Duodenal mucosa (tissue), 2 donors: ENCODE measurements at regions not wholly inside any gene's neighbourhood (a gene's known extent, or its start where the extent isn't known, plus 50 kb on each side); places are given as distances from the start of the nearest gene placed in this dataset.

ENCODE experiments used
- H3K27ac ChIP-seq: one replicate; pipeline ENCODE4 v1.7.0; 2013; ENCODE audit warnings: low read depth, low read length
- H3K27me3 ChIP-seq, 2 donors: one replicate each; pipeline ENCODE4 v1.7.0; 2013; ENCODE audit warnings: low read length in 2 of 2, control low read depth in 1 of 2; ENCODE audit not compliant: insufficient read depth in 2 of 2, control insufficient read depth in 1 of 2
- H3K36me3 ChIP-seq, 2 donors: one replicate each; pipeline ENCODE4 v1.7.0; 2013; ENCODE audit warnings: low read length in 2 of 2, control low read depth in 1 of 2; ENCODE audit not compliant: insufficient read depth in 2 of 2, control insufficient read depth in 1 of 2
- H3K4me1 ChIP-seq, 2 donors: one replicate each; pipeline ENCODE4 v1.7.0; 2013; ENCODE audit warnings: low read length in 2 of 2, control low read depth in 1 of 2; ENCODE audit not compliant: insufficient read depth in 2 of 2, control insufficient read depth in 1 of 2
- H3K4me3 ChIP-seq, 2 donors: one replicate each; pipeline ENCODE4 v1.7.0; 2013; ENCODE audit warnings: low read length in 2 of 2, low read depth in 1 of 2
- H3K9ac ChIP-seq, 2 donors: one replicate each; pipeline ENCODE4 v1.7.0; 2013; ENCODE audit warnings: low read length in 2 of 2, low read depth in 1 of 2
- H3K9me3 ChIP-seq, 2 donors: one replicate each; pipeline ENCODE4 v1.7.0; 2013; ENCODE audit warnings: low read length in 2 of 2, control low read depth in 1 of 2; ENCODE audit not compliant: control insufficient read depth in 1 of 2

DNA sequence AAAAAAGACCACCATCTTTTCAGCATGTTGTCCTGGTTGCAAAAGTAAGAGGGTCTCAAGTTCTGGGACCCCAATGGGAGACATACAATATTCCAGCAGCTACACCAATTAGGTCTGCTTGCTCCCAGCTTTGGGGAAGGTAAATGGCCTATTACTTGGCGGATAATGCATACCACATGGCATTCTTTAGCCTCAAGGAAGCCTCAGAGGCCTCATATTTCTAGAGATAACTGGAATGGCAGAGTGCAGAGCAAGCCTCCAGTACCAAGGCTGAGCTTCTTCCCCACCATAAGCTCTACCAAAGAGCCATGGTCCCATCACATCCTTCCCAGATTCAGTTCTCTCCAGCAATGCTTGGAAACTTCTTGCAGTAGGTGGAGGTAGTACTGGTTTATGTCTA lies 493.8 kb downstream of the SHQ1 start:
- H3K4me3 ChIP-seq = no peak overlapping the region
- no peaks in the 10 kb centered on the region for H3K4me1 ChIP-seq
- no peak overlapping the region for H3K27ac ChIP-seq
- H3K27me3 ChIP-seq = no peaks in the 10 kb centered on the region
- no peaks in the 10 kb centered on the region for H3K36me3 ChIP-seq
- H3K9me3 ChIP-seq = no peaks in the 10 kb centered on the region
- no peak overlapping the region for H3K9ac ChIP-seq

- Histone ChIP-seq H3K36me3 (no peaks in the 10 kb centered on the region), H3K4me1 (no peaks in the 10 kb centered on the region), H3K27me3 (no peaks in the 10 kb centered on the region), H3K9ac (no peak overlapping the region), H3K27ac (no peak overlapping the region), H3K4me3 (no peak overlapping the region), H3K9me3 (no peaks in the 10 kb centered on the region)
Measured at GRCh38 chr3:72353236-72354128, 494.8 kb downstream of the SHQ1 start.

DNA sequence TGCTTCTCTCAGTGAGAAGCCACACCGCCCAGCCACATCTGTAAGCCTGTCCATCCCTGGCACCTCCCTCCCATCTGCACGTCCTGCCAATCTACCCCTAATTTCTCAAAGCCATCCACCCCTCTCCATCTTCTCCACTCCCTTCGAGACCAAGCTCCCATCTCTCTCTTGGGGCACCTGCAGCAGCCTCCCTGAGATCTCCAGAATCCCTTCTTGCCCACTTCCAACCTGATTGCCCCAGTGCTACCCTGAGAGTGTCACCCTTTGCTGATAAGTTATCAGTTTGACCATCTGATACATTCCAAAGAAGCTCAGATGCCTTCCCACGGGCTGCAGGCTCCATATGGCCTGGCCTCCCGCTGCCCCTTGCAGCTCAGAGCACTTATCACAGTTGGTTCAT lies 496.1 kb downstream of the SHQ1 start:
- no peaks in the 10 kb centered on the region for H3K27me3 ChIP-seq
- H3K4me1 ChIP-seq = peaks cover 0 to 8% of the 10 kb centered on the region in 2 donors
- H3K9me3 ChIP-seq = no peaks in the 10 kb centered on the region
- no peak overlapping the region for H3K4me3 ChIP-seq
- no peaks in the 10 kb centered on the region for H3K36me3 ChIP-seq
- H3K9ac ChIP-seq = no peak overlapping the region
- H3K27ac ChIP-seq = no peak overlapping the region

DNA sequence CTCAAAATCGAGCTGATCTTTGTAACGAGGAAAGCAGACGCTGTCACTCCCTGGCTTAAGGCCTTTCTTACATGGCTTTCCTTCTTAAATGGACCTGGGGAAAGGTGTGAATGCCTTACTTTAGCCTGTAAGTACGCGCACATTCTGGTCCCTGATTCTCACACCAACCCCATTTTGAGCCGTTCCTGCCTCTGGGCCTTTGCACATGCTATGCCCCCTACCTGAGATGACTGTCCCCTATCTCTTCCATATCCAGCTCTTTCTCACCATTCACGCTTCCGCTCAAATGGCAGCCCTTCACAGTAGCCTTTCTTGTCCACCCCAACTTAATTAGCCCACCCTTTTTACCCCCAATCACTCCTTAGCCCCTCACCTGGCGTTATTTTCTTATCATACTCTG lies 496.7 kb downstream of the SHQ1 start:
- H3K9ac ChIP-seq = no peak overlapping the region
- no peaks in the 10 kb centered on the region for H3K27me3 ChIP-seq
- H3K27ac ChIP-seq = no peak overlapping the region
- H3K4me3 ChIP-seq = no peak overlapping the region
- H3K36me3 ChIP-seq = no peaks in the 10 kb centered on the region
- no peaks in the 10 kb centered on the region for H3K9me3 ChIP-seq
- peaks cover 0 to 8% of the 10 kb centered on the region in 2 donors for H3K4me1 ChIP-seq

GRCh38 chr3:72350761-72351505 lies 497.3 kb downstream of the SHQ1 start:
- Histone ChIP-seq H3K4me1 (peaks cover 0 to 8% of the 10 kb centered on the region in 2 donors), H3K9me3 (no peaks in the 10 kb centered on the region), H3K9ac (no peak overlapping the region), H3K36me3 (no peaks in the 10 kb centered on the region), H3K27ac (no peak overlapping the region), H3K4me3 (no peak overlapping the region), H3K27me3 (no peaks in the 10 kb centered on the region)

GRCh38 chr3:72348357-72348756 lies 499.9 kb downstream of the SHQ1 start:
- Histone ChIP-seq H3K27ac (no peak overlapping the region), H3K27me3 (no peaks in the 10 kb centered on the region), H3K9ac (no peak overlapping the region), H3K9me3 (no peaks in the 10 kb centered on the region), H3K36me3 (no peaks in the 10 kb centered on the region), H3K4me3 (peak overlapping the region in 1 of 2 donors; percentile 34), H3K4me1 (peaks cover 0 to 8% of the 10 kb centered on the region in 2 donors)

DNA sequence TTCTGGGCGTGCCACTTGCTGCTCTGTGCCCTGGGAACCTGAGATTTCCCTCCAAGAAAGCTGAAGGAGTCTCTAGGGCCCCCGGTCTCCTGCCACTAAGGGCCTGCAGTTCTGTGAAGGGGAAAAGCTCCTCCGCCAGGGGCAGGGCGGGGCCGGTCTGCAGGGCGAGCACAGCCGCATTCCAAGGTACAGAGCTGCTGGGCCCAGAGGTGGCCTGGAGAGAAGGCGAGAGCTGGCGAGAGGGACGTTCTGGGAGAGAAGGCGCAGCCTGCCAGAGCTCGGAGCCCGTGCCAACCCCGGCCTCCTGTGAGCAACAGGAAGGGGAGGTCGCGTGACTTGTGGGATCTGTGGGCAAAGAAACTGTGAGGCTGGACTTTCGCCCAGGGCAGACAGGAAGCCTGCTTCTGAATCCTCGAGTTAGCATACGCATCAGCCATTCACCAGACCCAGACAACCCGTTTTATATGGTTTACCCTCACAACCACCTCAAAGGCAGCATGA lies 500.4 kb downstream of the SHQ1 start:
- Histone ChIP-seq H3K27ac (no peak overlapping the region), H3K9ac (no peak overlapping the region), H3K36me3 (no peaks in the 10 kb centered on the region), H3K27me3 (no peaks in the 10 kb centered on the region), H3K4me1 (peaks cover 0 to 8% of the 10 kb centered on the region in 2 donors), H3K4me3 (peak overlapping the region; percentile 34 to 36), H3K9me3 (no peaks in the 10 kb centered on the region)

DNA sequence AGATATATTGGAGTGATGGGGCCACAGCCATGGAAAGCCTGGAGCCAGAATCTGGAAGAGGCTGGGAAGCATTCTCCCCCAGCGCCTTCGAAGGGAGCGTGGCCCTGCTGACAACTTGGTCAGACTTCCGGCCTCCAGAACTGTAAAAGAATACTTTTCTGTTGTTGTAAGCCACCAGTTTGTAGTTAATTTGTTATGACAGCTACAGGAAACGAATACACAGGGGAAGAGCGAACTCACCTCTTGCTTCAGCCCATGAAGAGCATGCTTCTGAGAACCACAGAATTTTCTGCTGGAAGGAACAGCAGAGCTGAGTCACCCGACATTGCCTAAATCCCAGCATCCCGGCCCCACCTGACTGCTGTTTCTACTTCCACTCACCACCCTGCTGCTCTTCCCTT lies 501.7 kb downstream of the SHQ1 start:
- H3K27ac ChIP-seq = no peak overlapping the region
- H3K4me1 ChIP-seq = peaks cover 0 to 8% of the 10 kb centered on the region in 2 donors
- no peak overlapping the region for H3K4me3 ChIP-seq
- H3K27me3 ChIP-seq = no peaks in the 10 kb centered on the region
- no peaks in the 10 kb centered on the region for H3K36me3 ChIP-seq
- no peaks in the 10 kb centered on the region for H3K9me3 ChIP-seq
- no peak overlapping the region for H3K9ac ChIP-seq

DNA sequence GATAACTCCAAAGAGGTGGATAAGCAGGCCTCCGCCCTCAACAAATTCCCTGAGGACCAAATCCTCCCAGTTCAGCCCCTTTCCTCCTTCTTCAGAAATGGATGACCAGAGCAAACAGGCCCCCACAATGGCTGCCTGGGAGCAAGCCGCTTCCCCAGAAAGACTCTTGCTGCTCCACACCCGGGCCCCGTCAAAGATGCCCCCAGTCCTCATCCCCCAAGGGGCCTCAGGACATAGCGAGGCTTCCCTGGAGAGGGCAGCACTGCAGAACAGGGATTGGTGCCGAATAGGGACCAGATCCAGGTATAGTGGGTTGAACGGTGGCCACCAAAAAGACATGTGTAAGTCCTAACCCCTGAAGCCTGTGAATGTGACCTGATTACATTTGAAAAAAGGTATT lies 502.3 kb downstream of the SHQ1 start:
- Histone ChIP-seq H3K9ac (no peak overlapping the region), H3K9me3 (no peaks in the 10 kb centered on the region), H3K4me3 (no peak overlapping the region), H3K27me3 (no peaks in the 10 kb centered on the region), H3K36me3 (no peaks in the 10 kb centered on the region), H3K27ac (no peak overlapping the region), H3K4me1 (peaks cover 0 to 8% of the 10 kb centered on the region in 2 donors)

DNA sequence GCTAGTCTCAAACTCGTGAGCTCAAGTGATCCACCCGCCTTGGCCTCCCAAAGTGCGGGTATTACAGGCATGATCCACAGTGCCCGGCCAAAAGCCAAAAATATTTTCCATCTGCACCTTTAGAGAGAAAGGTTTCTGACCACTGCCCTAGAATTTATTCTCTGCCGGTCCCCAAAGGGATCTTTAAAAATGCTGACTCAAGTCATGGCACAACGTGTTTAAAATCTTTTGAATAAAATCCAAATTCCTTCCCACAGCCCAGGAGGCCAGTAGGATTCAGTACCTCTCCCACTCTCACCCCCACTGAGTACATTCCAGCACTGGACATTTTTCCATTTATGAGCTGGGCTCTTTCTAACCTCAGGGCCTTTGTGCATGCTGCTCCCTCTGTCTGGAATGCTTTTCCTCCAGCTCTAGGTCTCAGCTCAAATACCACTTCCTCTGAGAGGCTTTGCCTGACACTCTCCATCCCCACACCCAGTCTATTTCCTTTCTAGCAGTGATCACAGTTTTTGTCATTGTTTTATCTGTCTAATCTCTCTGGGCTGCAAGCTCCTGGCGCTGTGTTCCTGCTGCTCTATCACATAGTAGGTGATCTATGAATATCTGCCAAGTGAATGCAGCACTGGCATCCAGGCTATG lies 502.9 kb downstream of the SHQ1 start:
- Histone ChIP-seq H3K4me1 (peaks cover 0 to 8% of the 10 kb centered on the region in 2 donors), H3K27me3 (no peaks in the 10 kb centered on the region), H3K4me3 (no peak overlapping the region), H3K27ac (no peak overlapping the region), H3K9ac (no peak overlapping the region), H3K9me3 (no peaks in the 10 kb centered on the region), H3K36me3 (no peaks in the 10 kb centered on the region)
